HT-29 (cell line): ENCODE measurements at regions not wholly inside any gene's neighbourhood (a gene's known extent, or its start where the extent isn't known, plus 50 kb on each side); places are given as distances from the start of the nearest gene placed in this dataset.
"Not testable (repeated sequence)": the region's sequence is repeated elsewhere in the genome, so short reads cannot be mapped to it uniquely, and the experiment has no call there.

Experiments used
- DNase-seq: peaks from one replicate; pipeline ENCODE4 v3.0.0-alpha.2; 2015; ENCODE audit warnings: low spot score

GRCh38 chr14:57061009-57061711 lies 207.5 kb downstream of the EXOC5 start:
- no peak for DNase-seq

- DNase-seq = no peak
Measured at GRCh38 chr14:57060276-57060955, 208.3 kb downstream of the EXOC5 start.

GRCh38 chr14:57058319-57058718 lies 210.4 kb downstream of the EXOC5 start:
- DNase-seq = no peak

- no peak for DNase-seq
Measured at GRCh38 chr14:57057803-57058202, 210.9 kb downstream of the EXOC5 start.

- not testable (repeated sequence) for DNase-seq
Measured at GRCh38 chr14:57056522-57056921, 212.2 kb downstream of the EXOC5 start.

- no peak for DNase-seq
Measured at GRCh38 chr14:57052705-57053302, 215.9 kb downstream of the EXOC5 start.

GRCh38 chr14:57051633-57052032 lies 217.1 kb downstream of the EXOC5 start:
- DNase-seq = no peak

- DNase-seq = no peak
Measured at GRCh38 chr14:57049848-57050247, 218.9 kb downstream of the EXOC5 start.

- no peak for DNase-seq
Measured at GRCh38 chr14:57046175-57046574, 222.5 kb downstream of the EXOC5 start.

- not testable (repeated sequence) for DNase-seq
Measured at GRCh38 chr14:57044101-57044973, 224.4 kb downstream of the EXOC5 start.

GRCh38 chr14:57038689-57039088 lies 228.4 kb upstream of the OTX2 start:
- DNase-seq = no peak

GRCh38 chr14:57031474-57031873 lies 221.2 kb upstream of the OTX2 start:
- DNase-seq = no peak

- DNase-seq = no peak
Measured at GRCh38 chr14:57029620-57030253, 219.5 kb upstream of the OTX2 start.

GRCh38 chr14:57025456-57025855 lies 215.2 kb upstream of the OTX2 start:
- no peak for DNase-seq

- DNase-seq = no peak
Measured at GRCh38 chr14:57022608-57023007, 212.3 kb upstream of the OTX2 start.

- no peak for DNase-seq
Measured at GRCh38 chr14:57018065-57018464, 207.8 kb upstream of the OTX2 start.

- DNase-seq = no peak
Measured at GRCh38 chr14:57013987-57014386, 203.7 kb upstream of the OTX2 start.

GRCh38 chr14:57009585-57010515 lies 199.6 kb upstream of the OTX2 start:
- no peak for DNase-seq

- DNase-seq = no peak
Measured at GRCh38 chr14:57008534-57008933, 198.3 kb upstream of the OTX2 start.

- no peak for DNase-seq
Measured at GRCh38 chr14:56998728-56999127, 188.4 kb upstream of the OTX2 start.
